Stimulated activated CD4-positive, alpha-beta T cell treated with anti-CD3 and anti-CD28 coated beads, Interleukin-2, amount 100 ng/mL, for 48 hours (primary cell): ENCODE measurements at regions not wholly inside any gene's neighbourhood (a gene's known extent, or its start where the extent isn't known, plus 50 kb on each side); places are given as distances from the start of the nearest gene placed in this dataset.

Experiments
- DNase-seq, 2 donors: peaks; one replicate each; pipeline ENCODE4 v3.0.0-alpha.2; 2020

DNA sequence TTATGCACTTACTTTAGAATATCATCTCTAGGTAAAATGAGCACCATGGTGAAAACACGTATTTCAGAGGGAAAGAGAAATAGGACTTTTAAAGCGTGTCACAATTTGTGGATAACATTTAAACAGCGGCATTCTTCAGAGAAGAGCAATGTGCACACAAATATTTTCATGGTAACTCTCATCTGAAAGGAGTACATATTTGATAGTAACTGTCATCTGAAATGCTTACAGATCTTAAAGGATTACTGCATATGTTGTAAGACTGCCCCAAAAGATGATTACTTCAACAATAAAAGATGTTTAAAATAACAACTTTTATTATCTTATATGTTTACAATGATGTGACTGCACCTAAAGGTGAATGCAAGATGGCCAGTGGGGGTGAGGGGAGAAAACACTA lies 408.8 kb downstream of the PLA2G4A start:
- DNase-seq: no peak

DNA sequence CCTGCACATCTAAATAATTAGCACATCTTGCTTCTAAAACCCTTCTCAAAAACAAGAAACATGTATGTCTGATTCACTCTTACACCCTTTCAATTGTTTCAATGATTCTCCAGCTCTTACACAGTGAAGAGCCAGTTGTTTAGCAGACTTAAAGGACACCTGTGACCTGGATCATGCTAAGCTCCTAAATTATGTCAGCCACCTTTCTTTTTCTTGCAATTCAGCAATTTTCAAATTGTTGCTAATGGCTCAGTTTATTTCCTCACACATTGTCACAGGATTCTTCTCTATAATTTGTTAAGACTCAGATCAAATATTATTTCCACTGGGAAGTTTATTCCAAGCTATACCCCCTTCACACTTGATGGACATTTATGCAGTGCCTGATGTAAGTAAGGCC lies 413.2 kb downstream of the PLA2G4A start:
- no peak for DNase-seq

DNA sequence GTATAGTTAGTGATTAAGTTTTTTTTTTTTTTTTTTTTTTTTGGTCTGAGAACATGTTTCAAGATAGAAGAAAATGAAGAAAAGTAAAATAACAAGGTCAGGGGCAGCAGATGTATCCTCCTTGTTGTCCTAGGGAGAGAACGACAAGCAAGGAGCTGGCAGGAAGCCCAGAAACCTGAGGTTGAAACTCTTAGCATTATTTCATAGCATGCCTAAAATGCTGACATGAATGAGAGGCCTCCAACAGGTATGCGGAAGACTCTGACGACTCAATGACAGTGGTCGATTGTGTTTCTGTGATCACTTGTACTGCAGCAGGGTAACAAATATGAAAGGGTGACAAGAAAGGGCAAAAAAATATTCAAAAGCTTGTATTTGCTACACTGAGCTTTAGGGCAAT lies 415.9 kb downstream of the PLA2G4A start:
- no peak for DNase-seq

DNA sequence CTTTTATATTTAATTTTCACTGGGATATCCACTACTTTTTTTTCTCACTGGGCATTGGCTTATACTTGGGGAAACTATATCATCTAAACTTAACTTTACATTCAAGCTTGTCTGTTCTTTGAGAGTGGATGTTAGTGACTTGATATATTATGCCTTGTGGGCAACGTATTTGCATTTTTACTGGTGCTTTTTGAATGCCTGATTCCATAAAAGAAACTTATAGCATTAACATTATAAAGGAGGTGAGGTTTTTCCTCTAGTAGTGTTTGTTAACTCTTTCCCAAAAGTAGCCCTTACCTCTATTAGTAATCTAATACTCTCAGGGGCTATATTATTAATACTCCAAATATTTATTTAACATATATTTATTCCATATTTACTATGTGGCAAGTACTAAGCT lies 416.5 kb downstream of the PLA2G4A start:
- DNase-seq: no peak

DNA sequence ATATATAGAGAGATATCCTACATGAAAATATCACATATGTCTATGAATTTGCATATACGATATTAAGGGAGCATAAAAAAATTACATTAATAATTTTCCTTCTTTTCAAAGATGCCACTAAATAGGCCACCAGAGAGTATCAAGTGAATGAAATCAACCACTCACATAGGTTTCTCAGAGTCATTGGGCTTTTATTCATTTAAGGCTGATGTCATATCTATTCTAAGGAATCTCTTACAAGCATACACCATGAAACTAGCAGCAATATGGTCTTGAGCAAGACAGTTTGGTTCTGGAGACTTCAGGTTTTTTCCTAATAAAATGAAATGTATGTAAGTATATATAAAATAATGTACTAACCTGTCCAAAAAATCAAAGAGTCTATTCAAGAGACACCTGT lies 420.4 kb downstream of the PLA2G4A start:
- DNase-seq: no peak

DNA sequence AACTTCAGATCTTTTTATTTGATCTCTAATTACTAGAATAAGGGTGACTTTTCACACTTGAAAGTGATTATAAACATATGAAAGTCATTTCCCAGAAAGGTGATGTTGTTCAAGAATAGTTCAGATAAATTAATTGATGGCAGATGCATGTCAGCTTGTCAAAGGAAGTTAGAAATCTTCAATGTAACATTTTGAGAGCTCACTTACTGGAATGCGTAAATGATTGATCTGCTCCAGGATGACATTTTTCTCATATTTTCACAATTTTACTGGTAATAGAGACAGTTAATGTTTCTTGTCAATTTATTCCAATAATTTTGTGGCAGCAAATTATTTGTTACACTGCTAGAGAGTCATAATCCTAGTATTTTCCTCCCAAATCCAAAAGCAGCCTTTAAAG lies 424.2 kb downstream of the PLA2G4A start:
- no peak for DNase-seq

DNA sequence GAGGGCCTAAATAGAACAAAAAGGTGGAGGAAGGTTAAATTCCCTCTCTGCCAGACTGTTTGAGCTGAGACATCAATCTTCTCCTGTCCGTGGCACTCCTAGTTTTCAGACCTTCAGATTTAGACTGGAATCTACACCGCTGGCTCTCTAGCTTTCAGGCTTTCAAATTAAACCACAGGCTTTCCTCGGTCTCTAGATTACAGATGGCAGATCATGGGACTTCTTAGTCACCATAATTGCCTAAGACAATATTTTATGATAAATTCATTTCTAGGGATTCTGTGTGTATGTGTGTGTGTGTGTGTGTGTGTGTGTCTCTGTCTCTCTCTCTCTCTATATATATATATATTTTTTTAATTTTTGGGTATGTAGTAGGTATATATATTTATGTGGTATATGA lies 428.7 kb downstream of the PLA2G4A start:
- DNase-seq: no peak

DNA sequence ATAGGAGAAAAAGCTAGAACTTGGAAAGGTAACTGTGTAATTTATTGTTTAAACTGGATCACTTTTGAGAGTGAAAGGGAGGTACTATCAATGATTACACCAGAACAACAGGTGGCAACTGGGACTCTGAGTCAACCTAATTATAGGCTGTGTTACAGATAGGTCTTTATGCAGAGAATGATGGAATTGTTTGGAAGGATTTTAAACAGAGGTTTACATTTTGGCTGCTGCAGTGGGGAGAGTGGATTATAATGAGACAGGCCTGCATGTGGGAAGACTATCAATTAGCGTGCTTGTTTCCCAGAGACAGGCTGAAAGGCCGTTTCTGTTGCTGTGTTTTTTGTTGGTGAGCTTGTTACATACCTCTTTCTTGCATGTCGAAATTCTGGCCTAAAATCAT lies 432.9 kb downstream of the PLA2G4A start:
- DNase-seq: no peak

DNA sequence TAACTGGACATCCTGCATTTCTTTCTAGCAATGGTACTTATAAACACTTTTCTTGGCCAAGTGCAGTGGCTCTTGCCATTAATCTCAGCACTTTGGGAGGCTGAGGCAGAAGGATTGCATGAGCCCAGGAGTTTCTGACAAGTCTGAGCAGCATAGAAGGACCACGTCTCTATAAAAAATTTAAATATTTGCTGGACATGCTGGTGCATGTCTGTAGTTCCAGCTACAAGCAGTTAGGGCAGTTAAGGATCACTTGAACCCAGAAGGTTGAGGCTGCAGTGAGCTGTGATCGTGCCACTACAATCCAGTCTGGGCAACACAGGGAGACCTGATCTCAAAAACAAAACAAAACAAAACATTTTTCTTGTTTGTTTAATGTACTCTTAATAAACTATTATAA lies 434.0 kb downstream of the PLA2G4A start:
- no peak for DNase-seq

DNA sequence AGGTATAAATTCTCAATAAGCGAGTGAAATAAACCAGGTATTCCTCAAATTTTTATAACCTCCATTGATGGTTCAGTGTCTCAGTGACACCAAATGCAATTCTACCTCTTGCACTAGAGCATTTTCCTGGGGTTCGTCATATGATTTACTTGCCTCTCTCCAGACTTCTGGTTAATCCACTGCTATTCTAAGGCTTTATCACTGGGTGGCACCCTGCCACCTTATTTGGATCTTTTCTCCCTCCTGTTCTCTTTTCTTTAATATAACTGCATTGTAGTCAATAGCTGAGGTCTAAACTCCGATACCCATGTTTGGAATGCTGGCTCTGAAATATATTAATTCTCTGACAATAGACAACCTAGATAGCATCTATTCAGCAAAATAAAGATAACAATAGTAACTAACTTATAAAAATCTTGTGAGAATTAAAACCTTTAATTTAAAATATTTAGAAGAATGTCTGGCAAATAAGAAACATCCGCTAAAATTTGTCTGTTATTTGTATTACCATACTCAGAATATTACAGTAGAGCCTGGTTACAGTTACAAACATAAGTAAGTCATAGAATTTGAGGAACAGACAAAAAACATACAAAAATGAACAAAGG lies 436.4 kb downstream of the PLA2G4A start:
- no peak for DNase-seq

DNA sequence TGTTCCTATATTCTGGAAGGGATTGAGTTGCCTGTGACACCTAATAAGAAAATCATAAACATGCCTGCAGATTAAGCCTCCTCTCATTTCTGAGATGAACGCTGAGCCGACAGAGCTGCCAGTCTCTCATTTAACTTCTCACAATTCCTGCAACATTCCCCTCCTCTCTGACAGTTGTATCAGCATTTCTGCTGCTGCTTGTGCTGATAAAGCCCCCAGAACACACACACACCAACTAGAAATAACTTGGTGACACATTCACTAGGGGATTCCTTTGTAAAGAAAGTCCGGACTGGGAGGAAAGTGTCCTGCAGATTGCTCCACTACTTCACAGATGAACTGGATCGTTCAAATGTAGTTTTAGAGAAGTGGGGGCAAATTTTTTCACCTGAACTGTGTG lies 437.3 kb downstream of the PLA2G4A start:
- DNase-seq: no peak

DNA sequence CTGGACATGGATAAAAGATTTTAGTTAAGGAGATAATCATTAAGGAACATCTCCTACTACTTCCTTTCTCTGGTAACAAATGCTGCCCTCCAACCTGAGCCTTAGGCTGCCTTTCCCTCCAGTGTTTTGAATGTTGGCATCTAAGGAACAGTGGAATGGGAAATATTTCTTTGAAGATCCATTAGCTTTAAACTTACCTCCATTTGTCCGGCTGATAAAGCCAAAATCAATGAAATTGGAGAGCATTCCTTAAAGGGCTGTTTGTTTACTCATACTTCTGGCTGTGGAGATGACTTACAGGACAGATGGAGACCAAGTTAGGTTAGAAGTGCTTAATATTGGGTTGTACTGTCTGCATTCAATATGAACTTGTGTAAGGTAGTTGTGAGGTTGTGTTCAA lies 439.1 kb downstream of the PLA2G4A start:
- no peak for DNase-seq

DNA sequence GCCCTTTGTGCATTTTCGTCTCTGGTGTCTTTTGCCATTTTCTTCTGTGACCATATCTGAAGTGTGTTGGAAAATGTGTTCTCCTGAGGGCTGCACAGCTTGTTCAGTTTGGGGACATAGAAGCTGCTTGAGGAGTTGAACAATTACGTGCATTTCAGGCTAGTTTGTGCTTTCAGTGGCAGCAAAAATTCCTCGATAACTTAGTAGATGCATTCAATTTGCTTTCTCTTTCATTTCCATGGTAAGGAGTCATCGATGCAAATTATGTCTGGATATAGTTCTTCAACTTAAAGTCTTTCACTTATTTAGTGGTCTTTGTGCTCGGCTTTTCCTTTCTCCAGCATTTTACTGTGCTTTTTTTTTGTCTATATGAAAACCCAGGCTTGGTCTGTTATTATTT lies 441.5 kb downstream of the PLA2G4A start:
- DNase-seq: no peak

DNA sequence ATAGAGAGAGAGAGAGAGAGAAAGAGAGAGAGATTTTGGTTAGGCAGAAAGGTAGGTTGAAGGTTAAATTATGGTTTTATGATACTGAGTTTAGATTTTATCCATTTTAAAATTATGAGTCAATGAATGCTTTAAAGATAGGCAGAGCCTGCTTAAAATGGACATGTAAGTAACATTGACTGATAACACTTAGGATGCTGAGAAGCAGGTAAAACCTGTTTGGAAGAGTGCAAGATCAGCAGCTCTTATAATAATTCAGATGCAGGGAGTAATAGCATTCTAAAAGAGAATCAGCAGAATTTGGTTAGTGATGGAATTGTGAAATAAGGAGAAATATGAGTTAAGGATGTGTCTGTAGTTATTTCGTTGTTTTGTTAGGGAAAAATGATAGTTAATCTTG lies 446.6 kb downstream of the PLA2G4A start:
- no peak for DNase-seq

DNA sequence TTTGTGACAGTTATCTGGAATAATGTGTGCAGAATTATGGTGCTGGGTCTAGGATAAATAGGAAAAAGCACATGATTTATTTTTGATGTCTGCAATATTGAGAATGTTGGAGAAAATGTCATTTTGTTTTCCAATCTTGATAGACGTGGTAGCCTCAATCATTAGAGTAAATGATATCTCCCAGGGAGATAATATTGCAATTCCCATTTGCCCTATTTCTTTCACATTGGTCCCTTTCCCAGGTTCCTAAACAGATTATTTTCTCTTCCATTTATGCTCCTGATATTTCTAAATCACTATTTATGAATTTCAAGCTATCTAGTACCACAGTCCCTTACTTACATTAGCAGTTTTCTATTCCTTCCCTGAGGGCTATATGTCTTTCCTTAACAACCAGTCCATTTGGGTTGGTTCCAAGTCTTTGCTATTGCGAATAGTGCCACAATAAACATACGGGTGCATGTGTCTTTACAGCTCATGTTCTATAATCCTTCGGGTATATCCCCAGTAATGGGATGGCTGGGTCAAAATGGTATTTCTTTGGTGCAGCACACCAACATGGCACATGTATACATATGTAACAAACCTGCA lies 447.3 kb downstream of the PLA2G4A start:
- no peak for DNase-seq

DNA sequence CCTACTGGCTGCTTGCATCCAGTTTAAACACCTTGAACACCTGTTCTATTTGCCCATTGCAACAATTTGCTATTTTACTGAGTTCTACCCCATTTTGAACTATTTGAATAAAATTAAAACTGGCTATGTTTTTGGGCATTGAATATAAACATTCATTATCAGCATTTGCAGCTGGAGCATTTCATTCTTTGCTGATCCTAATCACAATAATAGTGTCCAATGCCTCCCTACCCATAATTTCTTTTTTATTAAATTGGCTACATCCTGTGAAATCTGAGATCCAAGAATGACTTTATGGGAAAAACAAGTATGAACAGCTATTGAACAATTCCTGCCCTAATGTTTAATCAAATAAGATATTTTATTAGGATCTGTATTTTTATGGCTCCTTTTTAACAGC lies 447.9 kb downstream of the PLA2G4A start:
- no peak for DNase-seq

DNA sequence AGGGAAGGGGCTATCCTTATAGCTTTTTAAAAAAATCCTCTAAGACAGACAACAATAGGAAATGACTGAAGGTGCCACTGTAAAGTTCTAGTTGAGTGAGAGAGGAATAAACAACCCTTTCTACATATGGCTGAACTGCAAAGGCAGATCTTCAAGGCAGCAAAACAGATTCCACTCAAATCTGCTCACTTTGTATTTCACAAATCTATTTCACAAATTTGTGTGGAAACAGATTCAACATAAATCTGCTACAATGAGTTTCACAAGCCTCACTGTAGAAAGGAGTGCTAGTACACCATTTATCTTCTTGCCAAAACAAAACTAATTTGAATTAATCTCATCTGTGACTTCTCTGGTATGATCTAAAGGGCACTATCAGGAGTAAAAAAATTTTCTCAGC lies 451.3 kb downstream of the PLA2G4A start:
- no peak for DNase-seq

DNA sequence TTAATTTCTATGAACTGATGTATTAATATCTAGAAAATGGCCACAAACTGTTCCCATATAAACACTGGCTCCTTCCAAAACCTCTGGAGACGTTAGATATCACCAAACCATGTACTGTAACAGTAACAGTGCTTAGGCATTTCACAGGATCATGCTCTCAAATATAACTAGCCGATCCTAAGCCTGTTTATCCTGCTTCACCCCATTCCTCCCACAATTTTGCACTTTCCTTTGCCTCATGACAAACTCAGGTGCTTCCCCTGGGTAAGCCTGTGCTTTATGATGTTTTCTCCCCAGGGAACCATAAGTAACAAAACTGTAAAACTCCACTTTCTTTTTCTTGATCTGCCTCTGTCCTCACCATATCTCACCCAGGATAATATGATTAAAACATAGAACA lies 452.3 kb downstream of the PLA2G4A start:
- no peak for DNase-seq

DNA sequence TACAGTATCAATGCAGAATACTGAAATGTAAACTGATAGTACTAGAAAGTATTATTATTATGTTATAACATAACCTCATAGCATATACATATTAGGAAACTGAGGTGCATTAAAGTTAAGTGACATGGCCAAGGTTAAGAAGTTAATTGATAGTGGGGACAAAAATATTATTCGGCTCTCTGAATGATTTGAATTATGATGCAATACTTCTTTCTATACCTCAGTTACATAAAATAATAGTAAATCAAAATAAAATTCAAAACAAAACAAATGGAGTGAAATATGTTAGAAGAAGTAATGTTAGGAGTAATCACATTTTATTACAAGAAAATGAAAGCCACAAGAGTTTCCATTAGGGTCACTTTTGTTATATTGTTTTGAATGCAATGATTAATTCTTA lies 455.2 kb downstream of the PLA2G4A start:
- DNase-seq: no peak

DNA sequence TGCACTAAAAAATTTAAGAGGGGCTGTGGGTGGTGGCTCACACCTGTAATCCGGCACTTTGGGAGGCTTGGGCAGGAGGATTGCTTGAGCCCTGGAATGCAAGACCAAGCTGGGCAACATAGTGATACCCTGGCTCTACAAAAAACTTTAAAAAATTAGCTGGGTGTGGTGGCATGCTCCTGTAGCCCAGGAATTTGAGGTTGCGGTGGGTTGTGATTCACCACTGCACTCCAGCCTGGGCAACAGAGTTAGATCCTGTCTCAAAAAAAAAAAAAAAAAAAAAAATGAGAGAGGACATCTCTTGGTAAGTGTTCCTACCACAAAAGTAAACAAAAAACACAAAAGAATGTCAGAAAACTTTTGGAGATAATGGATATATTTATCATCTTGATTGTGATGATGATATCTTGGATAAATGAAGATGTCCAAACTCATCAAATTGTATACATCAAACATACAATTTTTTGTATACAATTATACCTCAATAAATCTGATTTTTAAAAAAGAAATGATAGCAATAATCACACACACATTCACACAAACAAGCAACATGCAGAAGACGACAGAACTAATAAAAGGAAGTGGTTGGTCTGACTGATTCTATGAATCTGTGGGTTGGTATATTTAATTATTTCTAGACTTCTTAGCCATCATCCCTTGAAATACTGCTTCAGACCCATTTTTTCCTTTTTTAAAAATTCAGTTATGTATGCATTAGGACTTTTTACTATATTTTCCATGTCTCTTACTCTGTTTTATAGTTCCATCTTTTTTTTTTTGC lies 465.9 kb downstream of the PLA2G4A start:
- no peak for DNase-seq

DNA sequence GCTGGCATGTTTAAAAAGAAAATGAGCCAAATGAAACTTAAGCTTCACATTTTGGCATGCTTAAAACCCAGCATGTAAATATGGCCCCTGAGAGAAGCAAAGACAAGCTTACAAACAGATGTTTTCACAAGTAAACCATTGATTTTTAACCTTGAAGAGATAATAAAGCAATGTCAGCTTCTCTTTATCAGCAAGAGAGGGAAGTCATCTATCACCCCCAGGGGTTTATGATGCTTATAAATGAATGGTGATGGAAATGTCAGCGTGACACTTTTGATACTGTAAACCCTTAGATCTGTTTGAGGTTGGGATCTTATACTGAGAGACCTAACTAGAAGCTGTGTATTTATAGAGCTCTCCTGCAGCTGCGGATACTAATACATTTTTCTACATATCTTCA lies 471.3 kb downstream of the PLA2G4A start:
- no peak for DNase-seq

DNA sequence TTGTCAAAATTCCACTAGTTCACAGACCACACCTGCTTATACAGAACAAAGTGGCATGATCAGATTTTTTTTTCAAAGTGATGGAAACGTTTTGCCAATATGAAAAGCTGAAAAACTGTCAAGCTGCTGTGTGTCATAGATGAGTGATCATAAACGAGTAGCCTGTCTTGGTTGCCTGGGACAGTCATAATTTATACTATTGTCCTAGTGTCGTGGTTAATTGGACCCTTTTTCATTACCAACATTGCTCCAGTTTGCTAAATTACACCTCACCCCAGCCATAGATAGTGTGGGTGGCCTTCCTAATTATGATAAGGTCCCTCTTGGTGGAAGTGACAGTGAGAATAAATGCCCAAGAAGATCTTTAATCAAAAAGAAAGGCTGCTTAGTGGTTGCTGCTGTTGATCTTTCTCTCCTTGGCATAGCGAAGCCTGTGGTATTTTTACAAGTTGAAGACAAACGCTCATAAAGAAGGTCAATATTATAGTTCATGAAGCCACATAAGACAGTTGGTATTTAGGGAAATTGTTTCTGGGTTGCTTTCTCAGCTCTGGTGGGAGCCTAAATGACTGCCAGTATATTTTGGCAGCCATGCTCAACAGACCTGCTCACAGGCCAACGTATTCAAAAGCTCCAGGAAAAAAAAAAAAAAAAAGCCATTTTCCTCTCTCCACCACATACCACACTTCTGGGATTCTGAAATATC lies 478.1 kb downstream of the PLA2G4A start:
- no peak for DNase-seq

DNA sequence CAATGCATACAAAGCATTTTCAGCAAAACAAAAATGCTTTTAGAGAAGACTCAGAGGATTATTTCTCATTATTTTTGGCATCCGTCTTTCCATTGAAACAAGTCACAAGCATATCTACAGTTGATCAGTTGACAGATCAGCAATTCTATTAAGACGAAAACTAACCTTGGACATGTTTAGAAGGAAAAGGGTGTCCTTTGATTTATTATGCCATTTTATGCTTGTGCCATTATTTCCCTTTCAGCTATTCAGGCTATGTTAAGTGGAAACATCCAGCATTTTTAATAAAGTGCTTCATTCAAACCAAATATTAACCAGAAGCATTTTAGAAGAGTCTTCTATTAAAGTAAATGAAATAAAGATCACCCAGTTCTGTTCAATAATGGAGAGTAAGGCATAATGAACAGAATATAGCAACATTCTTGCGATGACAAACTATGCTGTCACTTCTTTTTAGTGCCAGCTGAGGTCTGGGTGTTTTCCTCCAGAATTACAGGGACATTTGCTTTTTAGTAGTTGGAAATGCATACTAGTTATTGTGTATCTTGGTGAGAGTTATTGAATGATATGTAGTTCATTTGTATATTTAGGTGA lies 481.4 kb downstream of the PLA2G4A start:
- DNase-seq: no peak

DNA sequence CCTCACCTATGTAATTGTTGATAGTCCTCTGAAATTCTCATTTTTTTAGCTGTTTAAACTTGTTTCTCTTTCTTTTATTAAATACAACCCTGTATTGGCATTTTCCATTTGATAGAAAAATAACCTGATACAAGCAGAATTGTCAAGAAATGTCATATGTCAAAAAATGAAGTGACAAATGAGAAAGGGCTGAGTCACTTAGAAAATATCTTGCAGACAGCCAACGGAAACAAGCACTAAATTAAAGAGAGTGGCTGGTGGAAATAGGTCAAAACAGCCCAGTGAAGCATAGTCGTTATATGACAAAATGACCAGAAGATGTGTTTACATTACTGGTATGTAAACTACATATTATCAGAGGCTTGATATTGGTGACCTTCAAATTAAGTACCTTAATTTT lies 484.4 kb downstream of the PLA2G4A start:
- no peak for DNase-seq
